GM12878 (cell line): ENCODE measurements at regions not wholly inside any gene's neighbourhood (a gene's known extent, or its start where the extent isn't known, plus 50 kb on each side); places are given as distances from the start of the nearest gene placed in this dataset.

Experiments used
- ATAC-seq: fragments of 200-7000 bp; cut with Tn5 transposase; 3 replicates; pipeline ENCODE4 v1.9.1; 2020; ENCODE audit warnings: mild to moderate bottlenecking, moderate library complexity
- BruUV-seq: library from RNA; stranded (reverse); fragments of 400-500 nt; replicated peaks from 2 replicates; lab custom pipeline; 2021; lab: Mats Ljungman, UMichigan
- CTCF ChIA-PET: fragments of 300-600 bp; sonication (Branson Sonifier 250); formaldehyde crosslinking; extraction: SDS; loops from one replicate; lab custom pipeline; 2021; ENCODE audit warnings: inconsistent platforms; lab: Yijun Ruan, JAX
- POLR2A ChIA-PET: fragments of 350-600 bp; formaldehyde crosslinking; extraction: SDS; loops from one replicate; lab custom pipeline; 2021; ENCODE audit warnings: inconsistent platforms; lab: Charles Lee
- RAD21 ChIA-PET: fragments of 300-600 bp; sonication (Branson Sonifier 250); formaldehyde crosslinking; loops from one replicate; lab custom pipeline; 2023; ENCODE audit warnings: antibody characterized with exemption; ENCODE audit not compliant: unreplicated experiment; lab: Charles Lee
- SMC1A ChIA-PET: fragments of 300-600 bp; sonication (Branson Sonifier 250); formaldehyde crosslinking; loops from one replicate; lab custom pipeline; 2023; ENCODE audit not compliant: unreplicated experiment, uncharacterized antibody; lab: Charles Lee
- DNase-seq: peaks from one replicate; pipeline ENCODE4 v3.0.0-alpha.2; 2011; ENCODE audit warnings: low read depth, low spot score
- FAIRE-seq: peaks from 3 replicates; lab custom pipeline; 2011; peaks lifted over from hg19 to GRCh38; lab: Jason Lieb, UNC
- H2AFZ ChIP-seq: 2 replicates; pipeline ENCODE4 v1.6.0; 2011; ENCODE audit warnings: low read depth, low read length, control low read depth; ENCODE audit not compliant: control insufficient read depth
- H3K27ac ChIP-seq: 2 replicates; pipeline ENCODE4 v1.5.1; 2011; ENCODE audit warnings: control low read depth; ENCODE audit not compliant: control insufficient read depth, insufficient read depth
- H3K27me3 ChIP-seq, 2 experiments: replicated peaks in 1 of 2; 2 replicates each; pipeline versions ENCODE4 v1.6.0 to v1.6.1; 2011; ENCODE audit warnings: low read length in 1 of 2; ENCODE audit not compliant: control insufficient read depth in 2 of 2, insufficient read depth in 2 of 2
- H3K36me3 ChIP-seq, 2 experiments: 2 replicates each; pipeline ENCODE4 v1.5.1; 2011; ENCODE audit warnings: low read length in 1 of 2; ENCODE audit not compliant: control insufficient read depth in 2 of 2, insufficient read depth in 2 of 2
- H3K4me1 ChIP-seq: 2 replicates; pipeline ENCODE4 v1.6.1; 2011; ENCODE audit warnings: mild to moderate bottlenecking, low read length, moderate library complexity, mixed read lengths; ENCODE audit not compliant: control insufficient read depth, insufficient read depth
- H3K4me2 ChIP-seq: 2 replicates; pipeline ENCODE4 v1.6.0; 2011; ENCODE audit warnings: control low read depth; ENCODE audit not compliant: control insufficient read depth, insufficient read depth
- H3K4me3 ChIP-seq: fragments of 200-600 bp; sonication (generic); 2 replicates; pipeline ENCODE4 v1.5.1; 2016
- H3K79me2 ChIP-seq: 2 replicates; pipeline ENCODE4 v1.6.0; 2011; ENCODE audit warnings: low read length; ENCODE audit not compliant: control insufficient read depth, insufficient read depth
- H3K9ac ChIP-seq: 2 replicates; pipeline ENCODE4 v1.8.0; 2011; ENCODE audit warnings: low read length, control low read depth, mixed read lengths; ENCODE audit not compliant: control insufficient read depth, insufficient read depth
- H3K9me3 ChIP-seq: replicated peaks from 3 replicates; pipeline ENCODE4 v1.5.1; 2011; ENCODE audit warnings: mild to moderate bottlenecking, low read length; ENCODE audit not compliant: control insufficient read depth, insufficient read depth
- H4K20me1 ChIP-seq: 2 replicates; pipeline ENCODE4 v1.6.0; 2011; ENCODE audit not compliant: control insufficient read depth, insufficient read depth
- ASH2L ChIP-seq: fragments of 300-600, 200-600 bp; sonication (generic); IDR thresholded peaks from 2 replicates; pipeline ENCODE4 v1.6.1; 2017; ENCODE audit warnings: low read depth, mild to moderate bottlenecking, borderline replicate concordance
- DPF2 ChIP-seq: fragments of 450-650 bp; IDR thresholded peaks from 2 replicates; pipeline ENCODE4 v1.6.1; 2017; ENCODE audit warnings: mild to moderate bottlenecking
- EED ChIP-seq: sonication (generic); IDR thresholded peaks from 2 replicates; pipeline ENCODE4 v1.6.1; 2016; ENCODE audit warnings: antibody characterized with exemption, low read depth
- ESRRA ChIP-seq: IDR thresholded peaks from 2 replicates; pipeline ENCODE4 v1.6.1; 2012; ENCODE audit warnings: mild to moderate bottlenecking, low read length, improper control_type of control experiment
- SREBF1 ChIP-seq: IDR thresholded peaks from 2 replicates; pipeline ENCODE4 v1.6.1; 2012; ENCODE audit warnings: mild to moderate bottlenecking, low read length
- WGBS: methylation state at CpG from one replicate; pipeline ENCODE4 v1.1.6; 2016; ENCODE audit warnings: low lambda C conversion rate; ENCODE audit not compliant: insufficient replicate concordance, insufficient coverage; ENCODE audit errors: missing lambda C conversion rate; 5-methylcytosine and 5-hydroxymethylcytosine counted together
- in situ Hi-C: fragments of 300-500 bp; cut with MboI; formaldehyde crosslinking; loops from 9 replicates; pipeline ENCODE4 v1.14.3; 2018; ENCODE audit warnings: mixed read lengths
- intact Hi-C: fragments of 100-400 bp; cut with micrococcal nuclease; formaldehyde crosslinking; loops from one replicate; pipeline ENCODE4 v1.14.2; 2022; ENCODE audit not compliant: unreplicated experiment
- TF ChIP-seq, protein P1 (sequence below): IDR thresholded peaks from 2 replicates; pipeline ENCODE4 v1.6.1; 2012; ENCODE audit warnings: low read depth, low read length, improper control_type of control experiment
- TF ChIP-seq, protein P2 (sequence below): fragments of 450-650 bp; formaldehyde crosslinking; IDR thresholded peaks from 2 replicates; pipeline ENCODE4 v1.4.0; 2020; ENCODE audit warnings: mild to moderate bottlenecking, moderate library complexity
- TF ChIP-seq, protein P3 (sequence below): IDR thresholded peaks from 2 replicates; pipeline ENCODE4 v1.6.1; 2011; ENCODE audit warnings: borderline replicate concordance, low read depth, mild to moderate bottlenecking, moderate library complexity, low read length; ENCODE audit not compliant: insufficient read depth, poor library complexity, severe bottlenecking
- TF ChIP-seq, protein P4 (sequence below): IDR thresholded peaks from 2 replicates; pipeline ENCODE4 v1.6.1; 2012; ENCODE audit warnings: improper control_type of control experiment, low read depth, low read length; ENCODE audit not compliant: insufficient replicate concordance
- TF ChIP-seq, protein P5 (sequence below): IDR thresholded peaks from 2 replicates; pipeline ENCODE4 v1.6.1; 2011; ENCODE audit warnings: borderline replicate concordance, low read depth, mild to moderate bottlenecking, moderate library complexity, mixed read lengths, low read length; ENCODE audit not compliant: insufficient read depth; ENCODE audit errors: extremely low read length

DNA sequence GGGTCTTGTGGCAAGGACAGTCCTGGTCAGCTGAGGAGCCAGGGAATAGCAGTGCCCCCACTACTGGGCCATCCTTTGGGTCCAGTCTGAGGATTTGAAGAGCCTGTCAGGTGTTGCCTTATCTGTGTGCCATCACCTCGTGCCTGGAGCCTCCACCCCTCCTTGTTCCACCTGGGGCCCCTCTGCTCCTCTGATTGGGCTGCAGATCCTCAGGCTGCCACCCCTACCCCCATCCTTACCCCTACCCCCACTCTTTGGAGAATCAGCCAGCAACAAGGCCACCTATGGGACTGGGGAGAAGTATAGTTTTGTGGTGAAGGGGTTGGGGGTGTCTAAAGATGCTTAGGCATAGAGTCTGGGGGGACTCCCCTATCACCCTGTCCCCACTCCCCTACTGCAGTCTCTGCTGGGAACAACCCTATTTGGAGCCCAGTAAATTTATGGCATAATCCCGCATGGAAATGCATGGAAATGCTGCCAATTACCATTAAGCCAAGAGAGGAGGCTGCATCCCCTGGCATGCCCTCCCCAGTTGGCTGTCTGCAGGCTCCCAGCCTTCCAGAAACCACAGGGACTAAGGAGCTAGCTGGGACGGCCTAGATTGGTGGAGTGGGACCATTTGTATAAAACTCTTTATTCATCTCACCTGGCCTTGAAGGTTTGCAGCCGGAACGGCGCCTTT, 142.7 kb upstream of the CSF3R start:
- Histone ChIP-seq H3K27me3 (peaks cover 1 to 3% of the 10 kb centered on the region in 2 experiments; a peak in 2 of 4 replicates), H3K9ac (no peak overlapping the region), H3K9me3 (no peaks in the 10 kb centered on the region; the same call in 2 of the 3 replicates), H3K4me1 (no peaks in the 10 kb centered on the region), H3K4me2 (no peak overlapping the region), H3K4me3 (no peak overlapping the region)
- FAIRE-seq (no peak), ATAC-seq (no peak)
- in situ Hi-C loops (no loop called here), intact Hi-C loops (no loop called here)
- ChIA-PET RAD21 (no interaction called here), POLR2A (no interaction called here), SMC1A (no interaction called here)
- 28% methylated on average over 6 of the region's 6 CpGs for WGBS
- TF ChIP-seq EED (no peak), SREBF1 (no peak), ASH2L (no peak), ESRRA (no peak), DPF2 (no peak)
- TF ChIP-seq, protein P1, sequence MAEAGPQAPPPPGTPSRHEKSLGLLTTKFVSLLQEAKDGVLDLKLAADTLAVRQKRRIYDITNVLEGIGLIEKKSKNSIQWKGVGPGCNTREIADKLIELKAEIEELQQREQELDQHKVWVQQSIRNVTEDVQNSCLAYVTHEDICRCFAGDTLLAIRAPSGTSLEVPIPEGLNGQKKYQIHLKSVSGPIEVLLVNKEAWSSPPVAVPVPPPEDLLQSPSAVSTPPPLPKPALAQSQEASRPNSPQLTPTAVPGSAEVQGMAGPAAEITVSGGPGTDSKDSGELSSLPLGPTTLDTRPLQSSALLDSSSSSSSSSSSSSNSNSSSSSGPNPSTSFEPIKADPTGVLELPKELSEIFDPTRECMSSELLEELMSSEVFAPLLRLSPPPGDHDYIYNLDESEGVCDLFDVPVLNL = no peak
- TF ChIP-seq, protein P2, sequence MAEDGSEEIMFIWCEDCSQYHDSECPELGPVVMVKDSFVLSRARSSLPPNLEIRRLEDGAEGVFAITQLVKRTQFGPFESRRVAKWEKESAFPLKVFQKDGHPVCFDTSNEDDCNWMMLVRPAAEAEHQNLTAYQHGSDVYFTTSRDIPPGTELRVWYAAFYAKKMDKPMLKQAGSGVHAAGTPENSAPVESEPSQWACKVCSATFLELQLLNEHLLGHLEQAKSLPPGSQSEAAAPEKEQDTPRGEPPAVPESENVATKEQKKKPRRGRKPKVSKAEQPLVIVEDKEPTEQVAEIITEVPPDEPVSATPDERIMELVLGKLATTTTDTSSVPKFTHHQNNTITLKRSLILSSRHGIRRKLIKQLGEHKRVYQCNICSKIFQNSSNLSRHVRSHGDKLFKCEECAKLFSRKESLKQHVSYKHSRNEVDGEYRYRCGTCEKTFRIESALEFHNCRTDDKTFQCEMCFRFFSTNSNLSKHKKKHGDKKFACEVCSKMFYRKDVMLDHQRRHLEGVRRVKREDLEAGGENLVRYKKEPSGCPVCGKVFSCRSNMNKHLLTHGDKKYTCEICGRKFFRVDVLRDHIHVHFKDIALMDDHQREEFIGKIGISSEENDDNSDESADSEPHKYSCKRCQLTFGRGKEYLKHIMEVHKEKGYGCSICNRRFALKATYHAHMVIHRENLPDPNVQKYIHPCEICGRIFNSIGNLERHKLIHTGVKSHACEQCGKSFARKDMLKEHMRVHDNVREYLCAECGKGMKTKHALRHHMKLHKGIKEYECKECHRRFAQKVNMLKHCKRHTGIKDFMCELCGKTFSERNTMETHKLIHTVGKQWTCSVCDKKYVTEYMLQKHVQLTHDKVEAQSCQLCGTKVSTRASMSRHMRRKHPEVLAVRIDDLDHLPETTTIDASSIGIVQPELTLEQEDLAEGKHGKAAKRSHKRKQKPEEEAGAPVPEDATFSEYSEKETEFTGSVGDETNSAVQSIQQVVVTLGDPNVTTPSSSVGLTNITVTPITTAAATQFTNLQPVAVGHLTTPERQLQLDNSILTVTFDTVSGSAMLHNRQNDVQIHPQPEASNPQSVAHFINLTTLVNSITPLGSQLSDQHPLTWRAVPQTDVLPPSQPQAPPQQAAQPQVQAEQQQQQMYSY (CRISPR knock-in tag) = no peak
- TF ChIP-seq, protein P3, sequence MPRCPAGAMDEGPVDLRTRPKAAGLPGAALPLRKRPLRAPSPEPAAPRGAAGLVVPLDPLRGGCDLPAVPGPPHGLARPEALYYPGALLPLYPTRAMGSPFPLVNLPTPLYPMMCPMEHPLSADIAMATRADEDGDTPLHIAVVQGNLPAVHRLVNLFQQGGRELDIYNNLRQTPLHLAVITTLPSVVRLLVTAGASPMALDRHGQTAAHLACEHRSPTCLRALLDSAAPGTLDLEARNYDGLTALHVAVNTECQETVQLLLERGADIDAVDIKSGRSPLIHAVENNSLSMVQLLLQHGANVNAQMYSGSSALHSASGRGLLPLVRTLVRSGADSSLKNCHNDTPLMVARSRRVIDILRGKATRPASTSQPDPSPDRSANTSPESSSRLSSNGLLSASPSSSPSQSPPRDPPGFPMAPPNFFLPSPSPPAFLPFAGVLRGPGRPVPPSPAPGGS = no peak
- TF ChIP-seq, protein P4, sequence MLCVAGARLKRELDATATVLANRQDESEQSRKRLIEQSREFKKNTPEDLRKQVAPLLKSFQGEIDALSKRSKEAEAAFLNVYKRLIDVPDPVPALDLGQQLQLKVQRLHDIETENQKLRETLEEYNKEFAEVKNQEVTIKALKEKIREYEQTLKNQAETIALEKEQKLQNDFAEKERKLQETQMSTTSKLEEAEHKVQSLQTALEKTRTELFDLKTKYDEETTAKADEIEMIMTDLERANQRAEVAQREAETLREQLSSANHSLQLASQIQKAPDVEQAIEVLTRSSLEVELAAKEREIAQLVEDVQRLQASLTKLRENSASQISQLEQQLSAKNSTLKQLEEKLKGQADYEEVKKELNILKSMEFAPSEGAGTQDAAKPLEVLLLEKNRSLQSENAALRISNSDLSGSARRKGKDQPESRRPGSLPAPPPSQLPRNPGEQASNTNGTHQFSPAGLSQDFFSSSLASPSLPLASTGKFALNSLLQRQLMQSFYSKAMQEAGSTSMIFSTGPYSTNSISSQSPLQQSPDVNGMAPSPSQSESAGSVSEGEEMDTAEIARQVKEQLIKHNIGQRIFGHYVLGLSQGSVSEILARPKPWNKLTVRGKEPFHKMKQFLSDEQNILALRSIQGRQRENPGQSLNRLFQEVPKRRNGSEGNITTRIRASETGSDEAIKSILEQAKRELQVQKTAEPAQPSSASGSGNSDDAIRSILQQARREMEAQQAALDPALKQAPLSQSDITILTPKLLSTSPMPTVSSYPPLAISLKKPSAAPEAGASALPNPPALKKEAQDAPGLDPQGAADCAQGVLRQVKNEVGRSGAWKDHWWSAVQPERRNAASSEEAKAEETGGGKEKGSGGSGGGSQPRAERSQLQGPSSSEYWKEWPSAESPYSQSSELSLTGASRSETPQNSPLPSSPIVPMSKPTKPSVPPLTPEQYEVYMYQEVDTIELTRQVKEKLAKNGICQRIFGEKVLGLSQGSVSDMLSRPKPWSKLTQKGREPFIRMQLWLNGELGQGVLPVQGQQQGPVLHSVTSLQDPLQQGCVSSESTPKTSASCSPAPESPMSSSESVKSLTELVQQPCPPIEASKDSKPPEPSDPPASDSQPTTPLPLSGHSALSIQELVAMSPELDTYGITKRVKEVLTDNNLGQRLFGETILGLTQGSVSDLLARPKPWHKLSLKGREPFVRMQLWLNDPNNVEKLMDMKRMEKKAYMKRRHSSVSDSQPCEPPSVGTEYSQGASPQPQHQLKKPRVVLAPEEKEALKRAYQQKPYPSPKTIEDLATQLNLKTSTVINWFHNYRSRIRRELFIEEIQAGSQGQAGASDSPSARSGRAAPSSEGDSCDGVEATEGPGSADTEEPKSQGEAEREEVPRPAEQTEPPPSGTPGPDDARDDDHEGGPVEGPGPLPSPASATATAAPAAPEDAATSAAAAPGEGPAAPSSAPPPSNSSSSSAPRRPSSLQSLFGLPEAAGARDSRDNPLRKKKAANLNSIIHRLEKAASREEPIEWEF = no peak
- TF ChIP-seq, protein P5, sequence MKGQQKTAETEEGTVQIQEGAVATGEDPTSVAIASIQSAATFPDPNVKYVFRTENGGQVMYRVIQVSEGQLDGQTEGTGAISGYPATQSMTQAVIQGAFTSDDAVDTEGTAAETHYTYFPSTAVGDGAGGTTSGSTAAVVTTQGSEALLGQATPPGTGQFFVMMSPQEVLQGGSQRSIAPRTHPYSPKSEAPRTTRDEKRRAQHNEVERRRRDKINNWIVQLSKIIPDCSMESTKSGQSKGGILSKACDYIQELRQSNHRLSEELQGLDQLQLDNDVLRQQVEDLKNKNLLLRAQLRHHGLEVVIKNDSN = no peak
- TF ChIP-seq, all 136 proteins: peak for 0
- no peaks in the 10 kb centered on the region for H3K79me2 ChIP-seq
- DNase-seq = no peak
- no peaks in the 10 kb centered on the region for H4K20me1 ChIP-seq
- no peak overlapping the region for H2AFZ ChIP-seq
- CTCF ChIA-PET = no interaction called here
- no peak overlapping the region for H3K27ac ChIP-seq
- H3K36me3 ChIP-seq = no peaks in the 10 kb centered on the region
- BruUV-seq = no TSS peak
